IPS-20b (cell line): ENCODE measurements at regions not wholly inside any gene's neighbourhood (a gene's known extent, or its start where the extent isn't known, plus 50 kb on each side); places are given as distances from the start of the nearest gene placed in this dataset.

Source experiments
- H3K27ac ChIP-seq: one replicate; pipeline ENCODE4 v1.5.1; 2013; ENCODE audit warnings: low read length
- H3K27me3 ChIP-seq: 2 replicates; pipeline ENCODE4 v1.6.1; 2013; ENCODE audit warnings: mild to moderate bottlenecking, low read length, inconsistent platforms; ENCODE audit not compliant: insufficient read depth
- H3K36me3 ChIP-seq: 2 replicates; pipeline ENCODE4 v1.6.1; 2013; ENCODE audit warnings: low read depth, mild to moderate bottlenecking, inconsistent platforms, low read length, moderate library complexity; ENCODE audit not compliant: insufficient read depth
- H3K4me1 ChIP-seq: 2 replicates; pipeline ENCODE4 v1.6.1; 2013; ENCODE audit warnings: mild to moderate bottlenecking, control low read depth, inconsistent platforms, low read length, moderate library complexity; ENCODE audit not compliant: insufficient read depth
- H3K4me3 ChIP-seq: 2 replicates; pipeline ENCODE4 v1.5.1; 2013; ENCODE audit warnings: mild to moderate bottlenecking, low read length, inconsistent platforms
- H3K9ac ChIP-seq: 2 replicates; pipeline ENCODE4 v1.6.1; 2013; ENCODE audit warnings: low read depth, mild to moderate bottlenecking, inconsistent platforms, low read length, moderate library complexity
- H3K9me3 ChIP-seq: 2 replicates; pipeline ENCODE4 v1.6.1; 2013; ENCODE audit warnings: mild to moderate bottlenecking, low read depth, low read length, inconsistent platforms; ENCODE audit not compliant: insufficient read depth

DNA sequence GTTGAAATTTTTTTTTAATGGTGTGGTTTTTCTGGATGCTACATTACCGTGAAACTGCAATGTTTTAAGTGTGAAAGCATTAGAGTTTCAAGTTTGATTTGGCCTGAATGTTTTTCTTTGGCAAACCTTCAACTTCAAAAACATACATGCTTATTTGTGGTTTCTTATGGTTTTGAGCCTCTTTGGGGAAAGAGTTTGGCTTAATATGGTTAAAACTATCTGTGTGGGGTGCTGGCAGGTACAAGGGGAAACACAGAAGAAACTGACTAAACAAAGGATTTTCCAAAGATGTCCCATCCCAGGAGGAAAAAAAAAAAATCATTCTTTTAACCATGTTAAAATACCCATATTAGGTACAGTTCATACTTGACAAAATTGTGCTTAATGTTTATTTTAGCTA, 121.1 kb downstream of the HGF start:
- no peaks in the 10 kb centered on the region for H3K4me1 ChIP-seq
- no peak overlapping the region for H3K9ac ChIP-seq
- no peaks in the 10 kb centered on the region for H3K36me3 ChIP-seq
- H3K9me3 ChIP-seq = peaks cover 13% of the 10 kb centered on the region
- no peak overlapping the region for H3K27ac ChIP-seq
- no peak overlapping the region for H3K4me3 ChIP-seq
- no peaks in the 10 kb centered on the region for H3K27me3 ChIP-seq

DNA sequence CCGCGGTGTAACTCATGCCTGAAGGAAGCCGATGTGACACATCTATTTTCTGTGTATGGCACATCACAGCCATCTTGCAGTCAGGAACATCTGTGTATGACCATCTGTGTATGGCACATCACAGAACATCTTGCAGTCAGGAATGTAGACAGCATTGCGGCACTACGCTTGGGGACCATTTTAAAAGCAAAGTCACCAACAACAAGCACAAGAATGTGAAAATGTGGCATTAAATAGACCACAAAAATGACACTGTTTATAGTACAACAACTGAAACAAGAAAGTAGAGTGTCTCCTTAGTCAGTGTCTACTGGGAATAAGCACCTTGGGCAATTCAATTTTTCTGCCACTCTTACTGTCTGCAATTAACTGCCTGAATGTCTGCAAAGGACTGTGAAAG, 124.4 kb downstream of the HGF start:
- no peaks in the 10 kb centered on the region for H3K4me1 ChIP-seq
- H3K9ac ChIP-seq = no peak overlapping the region
- H3K27me3 ChIP-seq = no peaks in the 10 kb centered on the region
- no peak overlapping the region for H3K27ac ChIP-seq
- no peaks in the 10 kb centered on the region for H3K36me3 ChIP-seq
- no peak overlapping the region for H3K4me3 ChIP-seq
- peaks cover 6% of the 10 kb centered on the region; the same call in 1 of the 2 replicates for H3K9me3 ChIP-seq

- no peak overlapping the region for H3K27ac ChIP-seq
- H3K9ac ChIP-seq = no peak overlapping the region
- no peaks in the 10 kb centered on the region for H3K4me1 ChIP-seq
- H3K27me3 ChIP-seq = no peaks in the 10 kb centered on the region
- peaks cover 6% of the 10 kb centered on the region; the same call in 1 of the 2 replicates for H3K9me3 ChIP-seq
- H3K36me3 ChIP-seq = no peaks in the 10 kb centered on the region
- no peak overlapping the region for H3K4me3 ChIP-seq
Observed at GRCh38 chr7:81641873-81642272, 128.0 kb downstream of the HGF start.

- Histone ChIP-seq H3K9me3 (peaks cover 6% of the 10 kb centered on the region; the same call in 1 of the 2 replicates), H3K27me3 (no peaks in the 10 kb centered on the region), H3K4me3 (no peak overlapping the region), H3K9ac (no peak overlapping the region), H3K4me1 (no peaks in the 10 kb centered on the region), H3K36me3 (no peaks in the 10 kb centered on the region), H3K27ac (no peak overlapping the region)
Observed at GRCh38 chr7:81638198-81638597, 131.6 kb downstream of the HGF start.

GRCh38 chr7:81637534-81637933, 132.3 kb downstream of the HGF start:
- H3K9ac ChIP-seq = no peak overlapping the region
- H3K27ac ChIP-seq = no peak overlapping the region
- H3K27me3 ChIP-seq = no peaks in the 10 kb centered on the region
- peaks cover 3% of the 10 kb centered on the region; the same call in 1 of the 2 replicates for H3K4me1 ChIP-seq
- H3K4me3 ChIP-seq = no peak overlapping the region
- H3K9me3 ChIP-seq = peaks cover 6% of the 10 kb centered on the region; the same call in 1 of the 2 replicates
- no peaks in the 10 kb centered on the region for H3K36me3 ChIP-seq

DNA sequence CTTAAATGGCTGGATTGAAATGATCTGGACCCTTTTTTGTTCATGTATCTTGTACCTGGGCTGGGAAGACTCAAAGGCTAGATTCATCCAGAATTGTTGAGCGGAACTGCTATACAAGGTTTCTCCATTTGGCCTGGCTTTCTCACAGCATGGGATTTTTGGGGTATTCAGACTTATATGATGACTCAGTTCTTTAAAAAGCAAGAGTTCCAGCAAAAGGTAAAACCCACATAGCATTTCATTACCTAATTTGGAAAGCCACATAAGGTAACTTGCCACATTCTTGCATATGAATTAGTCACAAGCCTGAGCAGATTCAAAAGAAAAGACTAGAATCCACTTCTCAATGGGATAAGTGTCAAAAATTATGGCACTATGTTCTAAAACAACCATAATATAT, 137.4 kb downstream of the HGF start:
- Histone ChIP-seq H3K9me3 (no peaks in the 10 kb centered on the region), H3K27me3 (no peaks in the 10 kb centered on the region), H3K27ac (no peak overlapping the region), H3K4me1 (peaks cover 3% of the 10 kb centered on the region; the same call in 1 of the 2 replicates), H3K36me3 (no peaks in the 10 kb centered on the region), H3K9ac (no peak overlapping the region), H3K4me3 (no peak overlapping the region)

- H3K27me3 ChIP-seq = no peaks in the 10 kb centered on the region
- no peaks in the 10 kb centered on the region for H3K9me3 ChIP-seq
- no peak overlapping the region for H3K4me3 ChIP-seq
- no peaks in the 10 kb centered on the region for H3K36me3 ChIP-seq
- H3K27ac ChIP-seq = no peak overlapping the region
- no peak overlapping the region for H3K9ac ChIP-seq
- peaks cover 3% of the 10 kb centered on the region; the same call in 1 of the 2 replicates for H3K4me1 ChIP-seq
Observed at GRCh38 chr7:81630600-81630999, 139.2 kb downstream of the HGF start.

DNA sequence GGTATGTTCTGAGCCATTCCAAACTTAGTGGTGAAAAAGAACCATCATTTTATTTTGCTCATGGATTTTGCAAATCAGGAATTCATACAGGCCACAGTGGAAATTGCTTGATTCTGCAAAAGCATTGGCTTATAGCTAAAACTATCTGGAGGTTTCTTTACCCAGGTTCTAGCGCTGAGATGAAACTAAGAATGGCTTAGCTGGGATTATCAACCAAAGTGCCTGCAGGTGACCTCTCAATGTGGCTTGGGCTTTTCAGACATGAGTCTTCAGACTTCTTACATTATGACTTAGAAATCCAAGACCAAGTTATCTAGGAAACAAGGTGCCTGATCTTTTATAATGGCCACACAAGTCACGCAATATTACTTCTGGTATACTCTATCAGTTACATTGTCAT, 140.1 kb downstream of the HGF start:
- Histone ChIP-seq H3K36me3 (no peaks in the 10 kb centered on the region), H3K4me3 (no peak overlapping the region), H3K27ac (no peak overlapping the region), H3K27me3 (no peaks in the 10 kb centered on the region), H3K4me1 (peaks cover 3% of the 10 kb centered on the region; the same call in 1 of the 2 replicates), H3K9ac (no peak overlapping the region), H3K9me3 (no peaks in the 10 kb centered on the region)

GRCh38 chr7:81628951-81629350, 140.9 kb downstream of the HGF start:
- Histone ChIP-seq H3K9me3 (no peaks in the 10 kb centered on the region), H3K27ac (no peak overlapping the region)

DNA sequence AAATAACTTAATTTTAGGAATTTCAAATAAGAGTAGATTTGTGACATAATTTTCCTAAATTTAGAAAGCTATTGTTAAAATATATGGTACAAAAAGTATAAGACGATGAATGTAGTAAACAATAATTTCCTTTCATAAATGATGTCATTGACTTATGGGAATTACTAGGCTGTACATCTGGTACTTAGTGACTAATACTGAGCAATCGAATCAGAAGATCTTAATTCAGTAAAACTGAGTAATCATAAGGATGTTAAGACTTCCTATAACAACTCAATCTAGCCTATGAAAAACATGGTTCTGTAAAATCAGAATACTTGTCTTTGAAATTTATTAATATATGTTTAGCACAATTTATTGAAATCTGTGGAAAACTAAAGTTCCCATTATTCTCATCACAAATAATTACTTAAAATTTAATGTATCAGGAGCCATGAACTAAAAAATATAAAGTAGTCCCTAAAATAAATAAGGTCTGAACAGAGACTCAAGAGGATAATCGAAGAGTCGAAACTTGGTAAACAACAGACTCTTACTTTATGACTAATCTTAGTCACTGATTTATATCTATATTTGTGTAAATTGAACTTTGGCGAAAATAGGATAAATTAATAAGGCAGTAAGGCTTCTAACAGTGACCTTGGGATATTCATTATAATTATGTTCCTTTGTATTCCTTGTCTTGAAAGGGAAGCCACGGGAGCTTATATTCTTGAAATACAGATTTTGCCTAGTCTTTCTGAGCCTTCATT, 142.1 kb downstream of the HGF start:
- Histone ChIP-seq H3K9ac (no peak overlapping the region), H3K4me1 (peaks cover under 1% of the 10 kb centered on the region; the same call in 1 of the 2 replicates), H3K27ac (no peak overlapping the region)

More at GRCh38 chr7:81628951-81629350, 140.9 kb downstream of the HGF start:
- Histone ChIP-seq H3K36me3 (no peaks in the 10 kb centered on the region), H3K27me3 (no peaks in the 10 kb centered on the region), H3K4me1 (peaks cover 3% of the 10 kb centered on the region; the same call in 1 of the 2 replicates), H3K9ac (no peak overlapping the region), H3K4me3 (no peak overlapping the region)

GRCh38 chr7:81626008-81626407, 143.8 kb downstream of the HGF start:
- H3K27ac ChIP-seq = no peak overlapping the region
- no peaks in the 10 kb centered on the region for H3K9me3 ChIP-seq
- H3K27me3 ChIP-seq = no peaks in the 10 kb centered on the region
- no peak overlapping the region for H3K9ac ChIP-seq
- H3K4me3 ChIP-seq = no peak overlapping the region
- no peaks in the 10 kb centered on the region for H3K4me1 ChIP-seq
- H3K36me3 ChIP-seq = no peaks in the 10 kb centered on the region

More for the DNA sequence above, 142.1 kb downstream of the HGF start:
- Histone ChIP-seq H3K4me3 (no peak overlapping the region), H3K36me3 (no peaks in the 10 kb centered on the region), H3K27me3 (no peaks in the 10 kb centered on the region), H3K9me3 (no peaks in the 10 kb centered on the region)
